Heart left ventricle (tissue), 16 donors: ENCODE measurements at regions not wholly inside any gene's neighbourhood (a gene's known extent, or its start where the extent isn't known, plus 50 kb on each side); places are given as distances from the start of the nearest gene placed in this dataset.

Experiments used
- ATAC-seq, 4 donors: fragments of 200-7000 bp; cut with Tn5 transposase; one replicate each; pipeline ENCODE4 v1.9.1; 2020 to 2022; ENCODE audit warnings: moderate library complexity in 4 of 4, mild to moderate bottlenecking in 3 of 4, moderate number of reproducible peaks in 1 of 4
- DNase-seq, 5 donors: peaks; one replicate each; pipeline ENCODE4 v3.0.0-alpha.2; 2020
- H3K27ac ChIP-seq, 12 donors: fragments of 200-600 bp; sonication (generic) in 4 of 12; one replicate each; pipeline versions ENCODE4 v1.5.0 to v1.8.0; 2016 to 2022; ENCODE audit warnings: mild to moderate bottlenecking in 2 of 12
- H3K27me3 ChIP-seq, 9 donors: fragments of 200-600 bp; sonication (generic) in 2 of 9; one replicate each; pipeline versions ENCODE4 v1.5.1 to v1.8.0; 2016 to 2022; ENCODE audit warnings: mild to moderate bottlenecking in 3 of 9
- H3K36me3 ChIP-seq, 9 donors: fragments of 200-600 bp; sonication (generic) in 2 of 9; one replicate each; pipeline versions ENCODE4 v1.5.0 to v1.8.0; 2018 to 2022; ENCODE audit warnings: mild to moderate bottlenecking in 2 of 9
- H3K4me1 ChIP-seq, 12 donors: fragments of 200-600 bp; sonication (generic) in 4 of 12; one replicate each; pipeline versions ENCODE4 v1.5.0 to v1.8.0; 2016 to 2022; ENCODE audit warnings: mild to moderate bottlenecking in 3 of 12
- H3K4me3 ChIP-seq, 12 donors: fragments of 200-600 bp; sonication (generic) in 4 of 12; one replicate each; pipeline versions ENCODE4 v1.5.0 to v1.8.0; 2017 to 2022; ENCODE audit warnings: mild to moderate bottlenecking in 9 of 12, moderate library complexity in 4 of 12
- H3K9me3 ChIP-seq, 12 donors: fragments of 200-600 bp; sonication (generic) in 4 of 12; one replicate each; pipeline versions ENCODE4 v1.5.0 to v1.8.0; 2016 to 2022; ENCODE audit warnings: mild to moderate bottlenecking in 1 of 12
- CTCF ChIP-seq, 12 donors: fragments of 200-600 bp; sonication (generic) in 4 of 12; IDR thresholded peaks; one replicate each; pipeline versions ENCODE4 v1.5.0 to v1.8.0; 2018 to 2022; ENCODE audit warnings: antibody characterized with exemption in 12 of 12, mild to moderate bottlenecking in 5 of 12
- POLR2A ChIP-seq, 2 donors: fragments of 450-650 bp; IDR thresholded peaks; one replicate each; pipeline ENCODE4 v1.6.1; 2017; ENCODE audit warnings: antibody characterized with exemption in 2 of 2, mild to moderate bottlenecking in 2 of 2, moderate library complexity in 2 of 2
- WGBS, 4 donors: extraction: QIAGEN DNeasy Blood & Tissue Kit in 2 of 4; methylation state at CpG; one replicate each; pipeline versions ENCODE4 v1.1.5 to v1.1.7; 2013 to 2018; 5-methylcytosine and 5-hydroxymethylcytosine counted together
- intact Hi-C, 10 donors: fragments of 100-400 bp; cut with DNase I; formaldehyde crosslinking; loops; one replicate each; pipeline versions ENCODE4 v1.11.1 to v1.14.2; 2022
- donor health status: ischemic (EF 13 %, LVEDD 7.1; RV severe dilation, severe dysfunction).
- donor health status: healthy with polysubstance abuse.
- donor health status: DM: no; HTN: yes; CAD: no.
- donor health status: DM: no; HTN: no; CAD: no.
- donor health status: ischemic (EF 25% LVEDD 6.9; RV normal size, moderate dysfunction).
- donor health status: ischemic (EF 25% LVEDD 5.7; RV mildly dilated, moderate dysfunction).
- donor health status: healthy.
- donor health status: DM: yes; HTN: yes; CAD: no.
- donor health status: ischemic (EF 35%, LVEDD 5.7; RV mildly dilated, moderate dysfunction).
- donor health status: nonischemic (EF 11% LVEDD 7.7; RV severe dilation, severe dysfunction).
- donor health status: DM: yes; HTN: yes; CAD: no.
- donor health status: PGD.
- donor health status: ischemic (EF 29% LVEDD 5.4; RV normal size, mild dysfunction).
- donor health status: nonischemic (EF 23%, LVEDD 6.1; RV moderate dilation, normal function).

- Histone ChIP-seq H3K27ac (no peak overlapping the region), H3K27me3 (peaks cover 0 to 21% (median 0%) of the 10 kb centered on the region in 9 donors), H3K4me1 (no peaks in the 10 kb centered on the region), H3K36me3 (no peaks in the 10 kb centered on the region), H3K9me3 (no peaks in the 10 kb centered on the region), H3K4me3 (no peak overlapping the region)
- no peak for DNase-seq
- intact Hi-C loops = no loop called here
- no peak for ATAC-seq
- WGBS, 4 donors = 56 to 93% (median 87%) methylated on average over 3 of the region's 3 CpGs
- TF ChIP-seq POLR2A (IDR thresholded peaks at IDR 0.05) (no peak), CTCF (IDR thresholded peaks at IDR 0.05) (no peak)
These were observed 49.9 kb upstream of the FGF13 start for GRCh38 chrX:138761380-138761779.
